HEK293 (cell line): ENCODE measurements at regions not wholly inside any gene's neighbourhood (a gene's known extent, or its start where the extent isn't known, plus 50 kb on each side); places are given as distances from the start of the nearest gene placed in this dataset.

Experiments
- CTCF ChIA-PET: fragments of 350-600 bp; formaldehyde crosslinking; extraction: SDS; loops from one replicate; lab custom pipeline; 2021; ENCODE audit warnings: antibody characterized with exemption; lab: Yijun Ruan, JAX
- POLR2A ChIA-PET: fragments of 300-600 bp; formaldehyde crosslinking; extraction: SDS; loops from one replicate; lab custom pipeline; 2020; ENCODE audit warnings: antibody characterized with exemption, inconsistent platforms; lab: Yijun Ruan, JAX
- H3K27ac ChIP-seq: fragments of 200-500 bp; sonication (Bioruptor generic); 2 replicates; pipeline ENCODE4 v1.5.1; 2014; ENCODE audit warnings: low read depth, low read length, control low read depth, inconsistent platforms; ENCODE audit errors: extremely low read depth
- H3K36me3 ChIP-seq, 2 experiments: fragments of 200-500 bp in 1 of 2; sonication (Bioruptor generic) in 1 of 2; 1 replicate in 1 of 2; 2 replicates in 1 of 2; pipeline ENCODE4 v1.5.1; 2014 to 2017; ENCODE audit warnings: inconsistent platforms in 2 of 2, low read length in 2 of 2; ENCODE audit not compliant: control insufficient read depth in 2 of 2, insufficient read depth in 1 of 2
- H3K4me1 ChIP-seq: fragments of 200-500 bp; sonication (Bioruptor generic); 2 replicates; pipeline ENCODE4 v1.5.1; 2014; ENCODE audit warnings: mild to moderate bottlenecking, low read length, inconsistent platforms; ENCODE audit not compliant: control insufficient read depth, insufficient read depth
- H3K4me3 ChIP-seq: 2 replicates; pipeline ENCODE4 v1.5.1; 2011; ENCODE audit warnings: low read depth, mild to moderate bottlenecking, control low read depth, low read length, moderate library complexity
- H3K9me3 ChIP-seq: fragments of 200-500 bp; sonication (Bioruptor generic); 2 replicates; pipeline ENCODE4 v1.5.1; 2014; ENCODE audit warnings: low read depth, low read length, inconsistent platforms; ENCODE audit not compliant: control insufficient read depth, insufficient read depth
- GLI2 ChIP-seq: fragments of 450-650 bp; formaldehyde crosslinking; IDR thresholded peaks from 2 replicates; pipeline ENCODE4; 2017; ENCODE audit warnings: missing biosample characterization, missing genetic modification characterization, low read depth, borderline replicate concordance
- GLIS2 ChIP-seq: fragments of 450-650 bp; formaldehyde crosslinking; IDR thresholded peaks from 2 replicates; pipeline ENCODE4 v1.5.1; 2016; ENCODE audit warnings: missing biosample characterization, missing genetic modification characterization
- KLF9 ChIP-seq: fragments of 450-650 bp; formaldehyde crosslinking; IDR thresholded peaks from 2 replicates; pipeline ENCODE4 v1.5.1; 2016; ENCODE audit warnings: missing biosample characterization, missing genetic modification characterization, low read depth
- PBX3 ChIP-seq: sonication (generic); formaldehyde crosslinking; IDR thresholded peaks from 2 replicates; pipeline ENCODE4 v1.8.1; 2022; ENCODE audit warnings: mild to moderate bottlenecking, moderate library complexity, missing genetic modification reagents
- SP7 ChIP-seq: fragments of 450-650 bp; formaldehyde crosslinking; IDR thresholded peaks from 2 replicates; pipeline ENCODE4 v1.5.1; 2016; ENCODE audit warnings: missing biosample characterization, missing genetic modification characterization
- TCF7L2 ChIP-seq: IDR thresholded peaks from 2 replicates; pipeline ENCODE4 v1.6.1; 2011; ENCODE audit warnings: low read depth, mild to moderate bottlenecking, inconsistent platforms, low read length, moderate library complexity, borderline replicate concordance
- ZFP3 ChIP-seq: fragments of 450-650 bp; formaldehyde crosslinking; IDR thresholded peaks from 2 replicates; pipeline ENCODE4 v1.5.1; 2016; ENCODE audit warnings: low read depth, missing biosample characterization, missing genetic modification characterization
- ZIC2 ChIP-seq: fragments of 450-650 bp; formaldehyde crosslinking; IDR thresholded peaks from 2 replicates; pipeline ENCODE4 v1.5.1; 2016; ENCODE audit warnings: missing biosample characterization, missing genetic modification characterization
- ZNF133 ChIP-seq: fragments of 450-650 bp; formaldehyde crosslinking; IDR thresholded peaks from 2 replicates; pipeline ENCODE4 v1.5.1; 2016; ENCODE audit warnings: missing biosample characterization, missing genetic modification characterization
- ZNF174 ChIP-seq: fragments of 450-650 bp; formaldehyde crosslinking; IDR thresholded peaks from 2 replicates; pipeline ENCODE4 v1.5.0; 2017; ENCODE audit warnings: missing biosample characterization, mild to moderate bottlenecking, missing genetic modification characterization
- ZNF24 ChIP-seq: fragments of 450-650 bp; formaldehyde crosslinking; IDR thresholded peaks from 2 replicates; pipeline ENCODE4 v1.5.1; 2016; ENCODE audit warnings: missing biosample characterization, missing genetic modification characterization
- ZNF302 ChIP-seq: fragments of 450-650 bp; formaldehyde crosslinking; IDR thresholded peaks from 2 replicates; pipeline ENCODE4 v1.5.1; 2016; ENCODE audit warnings: missing biosample characterization, missing genetic modification characterization, low read depth
- ZNF433 ChIP-seq: fragments of 450-650 bp; formaldehyde crosslinking; IDR thresholded peaks from 2 replicates; pipeline ENCODE4 v1.5.1; 2016; ENCODE audit warnings: missing biosample characterization, missing genetic modification characterization, low read depth
- ZNF488 ChIP-seq: fragments of 450-650 bp; formaldehyde crosslinking; IDR thresholded peaks from 2 replicates; pipeline ENCODE4 v1.5.1; 2016; ENCODE audit warnings: missing biosample characterization, missing genetic modification characterization
- ZNF580 ChIP-seq: fragments of 450-650 bp; formaldehyde crosslinking; IDR thresholded peaks from 2 replicates; pipeline ENCODE4 v1.5.1; 2016; ENCODE audit warnings: missing biosample characterization, missing genetic modification characterization
- ZNF600 ChIP-seq: fragments of 450-650 bp; formaldehyde crosslinking; IDR thresholded peaks from 2 replicates; pipeline ENCODE4 v1.5.1; 2016; ENCODE audit warnings: missing biosample characterization, missing genetic modification characterization
- ZNF777 ChIP-seq: fragments of 450-650 bp; formaldehyde crosslinking; IDR thresholded peaks from 2 replicates; pipeline ENCODE4 v1.5.1; 2017; ENCODE audit warnings: missing biosample characterization, missing genetic modification characterization, borderline replicate concordance
- ZSCAN18 ChIP-seq: fragments of 450-650 bp; formaldehyde crosslinking; IDR thresholded peaks from 2 replicates; pipeline ENCODE4 v1.5.1; 2016; ENCODE audit warnings: missing biosample characterization, missing genetic modification characterization
- TF ChIP-seq, protein P1 (sequence below): fragments of 450-650 bp; formaldehyde crosslinking; IDR thresholded peaks from 2 replicates; pipeline ENCODE4 v1.5.1; 2016; ENCODE audit warnings: missing biosample characterization, missing genetic modification characterization, low read depth
- TF ChIP-seq, protein P2 (sequence below): fragments of 450-650 bp; formaldehyde crosslinking; IDR thresholded peaks from 2 replicates; pipeline ENCODE4 v1.5.1; 2016; ENCODE audit warnings: missing biosample characterization, missing genetic modification characterization

GRCh38 chr12:123098780-123099179 lies 52.1 kb downstream of the PITPNM2 start:
- TF ChIP-seq ZNF133 (tag by site-specific recombination) (no peak), ZNF488 (tag by site-specific recombination) (no peak), ZIC2 (tag by site-specific recombination) (no peak), ZNF777 (tag by site-specific recombination) (no peak), GLI2 (tag by site-specific recombination) (no peak), PBX3 (CRISPR knock-in tag) (no peak), ZFP3 (tag by site-specific recombination) (peak; percentile 89)
- TF ChIP-seq, protein P1, sequence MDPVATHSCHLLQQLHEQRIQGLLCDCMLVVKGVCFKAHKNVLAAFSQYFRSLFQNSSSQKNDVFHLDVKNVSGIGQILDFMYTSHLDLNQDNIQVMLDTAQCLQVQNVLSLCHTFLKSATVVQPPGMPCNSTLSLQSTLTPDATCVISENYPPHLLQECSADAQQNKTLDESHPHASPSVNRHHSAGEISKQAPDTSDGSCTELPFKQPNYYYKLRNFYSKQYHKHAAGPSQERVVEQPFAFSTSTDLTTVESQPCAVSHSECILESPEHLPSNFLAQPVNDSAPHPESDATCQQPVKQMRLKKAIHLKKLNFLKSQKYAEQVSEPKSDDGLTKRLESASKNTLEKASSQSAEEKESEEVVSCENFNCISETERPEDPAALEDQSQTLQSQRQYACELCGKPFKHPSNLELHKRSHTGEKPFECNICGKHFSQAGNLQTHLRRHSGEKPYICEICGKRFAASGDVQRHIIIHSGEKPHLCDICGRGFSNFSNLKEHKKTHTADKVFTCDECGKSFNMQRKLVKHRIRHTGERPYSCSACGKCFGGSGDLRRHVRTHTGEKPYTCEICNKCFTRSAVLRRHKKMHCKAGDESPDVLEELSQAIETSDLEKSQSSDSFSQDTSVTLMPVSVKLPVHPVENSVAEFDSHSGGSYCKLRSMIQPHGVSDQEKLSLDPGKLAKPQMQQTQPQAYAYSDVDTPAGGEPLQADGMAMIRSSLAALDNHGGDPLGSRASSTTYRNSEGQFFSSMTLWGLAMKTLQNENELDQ (tag by site-specific recombination): no peak
- TF ChIP-seq, all 188 proteins: peak for 1
- ChIA-PET CTCF (no interaction called here), POLR2A (no interaction called here)
- no peak overlapping the region for H3K4me3 ChIP-seq
- no peaks in the 10 kb centered on the region for H3K36me3 ChIP-seq
- H3K27ac ChIP-seq: no peak overlapping the region
- no peaks in the 10 kb centered on the region for H3K9me3 ChIP-seq
- H3K4me1 ChIP-seq: peaks cover 11% of the 10 kb centered on the region

GRCh38 chr12:123097561-123098084 lies 53.3 kb downstream of the PITPNM2 start:
- Histone ChIP-seq H3K36me3 (no peaks in the 10 kb centered on the region), H3K4me1 (peaks cover 11% of the 10 kb centered on the region)

More at GRCh38 chr12:123097561-123098084, 53.3 kb downstream of the PITPNM2 start:
- Histone ChIP-seq H3K27ac (no peak overlapping the region), H3K9me3 (no peaks in the 10 kb centered on the region), H3K4me3 (no peak overlapping the region)
- ChIA-PET POLR2A (no interaction called here), CTCF (no interaction called here)
- TF ChIP-seq GLI2 (tag by site-specific recombination) (no peak), TCF7L2 (no peak), ZNF24 (tag by site-specific recombination) (no peak), ZSCAN18 (tag by site-specific recombination) (no peak), GLIS2 (tag by site-specific recombination) (no peak), ZIC2 (tag by site-specific recombination) (no peak), ZNF433 (tag by site-specific recombination) (no peak), ZNF174 (tag by site-specific recombination) (no peak), ZNF600 (no peak), SP7 (tag by site-specific recombination) (no peak), ZNF580 (tag by site-specific recombination) (no peak), ZNF302 (no peak), KLF9 (tag by site-specific recombination) (no peak)
- TF ChIP-seq, protein P2, sequence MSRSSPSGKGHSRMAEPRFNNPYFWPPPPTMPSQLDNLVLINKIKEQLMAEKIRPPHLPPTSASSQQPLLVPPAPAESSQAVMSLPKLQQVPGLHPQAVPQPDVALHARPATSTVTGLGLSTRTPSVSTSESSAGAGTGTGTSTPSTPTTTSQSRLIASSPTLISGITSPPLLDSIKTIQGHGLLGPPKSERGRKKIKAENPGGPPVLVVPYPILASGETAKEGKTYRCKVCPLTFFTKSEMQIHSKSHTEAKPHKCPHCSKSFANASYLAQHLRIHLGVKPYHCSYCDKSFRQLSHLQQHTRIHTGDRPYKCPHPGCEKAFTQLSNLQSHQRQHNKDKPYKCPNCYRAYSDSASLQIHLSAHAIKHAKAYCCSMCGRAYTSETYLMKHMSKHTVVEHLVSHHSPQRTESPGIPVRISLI: no peak
- TF ChIP-seq, all 188 proteins: peak for 0
